B cell (primary cell): ENCODE measurements at regions not wholly inside any gene's neighbourhood (a gene's known extent, or its start where the extent isn't known, plus 50 kb on each side); places are given as distances from the start of the nearest gene placed in this dataset.

ENCODE experiments used
- EZH2 ChIP-seq: IDR thresholded peaks from 2 replicates; pipeline ENCODE4 v1.6.1; 2012; ENCODE audit warnings: borderline replicate concordance, low read depth, mild to moderate bottlenecking, moderate library complexity, low read length; ENCODE audit not compliant: insufficient read depth, poor library complexity, severe bottlenecking
- TF ChIP-seq, protein P1 (sequence below): fragments of 200-600 bp; IDR thresholded peaks from one replicate; pipeline ENCODE4 v1.8.0; 2022; ENCODE audit warnings: antibody characterized with exemption, mild to moderate bottlenecking

GRCh38 chr11:103644676-103645075, 391.8 kb upstream of the DDI1 start:
- TF ChIP-seq, protein P1, sequence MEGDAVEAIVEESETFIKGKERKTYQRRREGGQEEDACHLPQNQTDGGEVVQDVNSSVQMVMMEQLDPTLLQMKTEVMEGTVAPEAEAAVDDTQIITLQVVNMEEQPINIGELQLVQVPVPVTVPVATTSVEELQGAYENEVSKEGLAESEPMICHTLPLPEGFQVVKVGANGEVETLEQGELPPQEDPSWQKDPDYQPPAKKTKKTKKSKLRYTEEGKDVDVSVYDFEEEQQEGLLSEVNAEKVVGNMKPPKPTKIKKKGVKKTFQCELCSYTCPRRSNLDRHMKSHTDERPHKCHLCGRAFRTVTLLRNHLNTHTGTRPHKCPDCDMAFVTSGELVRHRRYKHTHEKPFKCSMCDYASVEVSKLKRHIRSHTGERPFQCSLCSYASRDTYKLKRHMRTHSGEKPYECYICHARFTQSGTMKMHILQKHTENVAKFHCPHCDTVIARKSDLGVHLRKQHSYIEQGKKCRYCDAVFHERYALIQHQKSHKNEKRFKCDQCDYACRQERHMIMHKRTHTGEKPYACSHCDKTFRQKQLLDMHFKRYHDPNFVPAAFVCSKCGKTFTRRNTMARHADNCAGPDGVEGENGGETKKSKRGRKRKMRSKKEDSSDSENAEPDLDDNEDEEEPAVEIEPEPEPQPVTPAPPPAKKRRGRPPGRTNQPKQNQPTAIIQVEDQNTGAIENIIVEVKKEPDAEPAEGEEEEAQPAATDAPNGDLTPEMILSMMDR: no peak
- no peak for TF ChIP-seq EZH2
